IMR-90 (cell line): ENCODE measurements at regions not wholly inside any gene's neighbourhood (a gene's known extent, or its start where the extent isn't known, plus 50 kb on each side); places are given as distances from the start of the nearest gene placed in this dataset.

ENCODE experiments used
- ATAC-seq: fragments of 200-7000 bp; cut with Tn5 transposase; 2 replicates; pipeline ENCODE4 v1.9.1; 2020; ENCODE audit warnings: low read depth, mild to moderate bottlenecking, moderate library complexity
- BruUV-seq: library from RNA; stranded (reverse); fragments of 400-500 nt; replicated peaks from 2 replicates; lab custom pipeline; 2021; lab: Mats Ljungman, UMichigan
- CTCF ChIA-PET: fragments of 300-600 bp; formaldehyde crosslinking; extraction: SDS; loops from one replicate; lab custom pipeline; 2021; ENCODE audit warnings: antibody characterized with exemption; lab: Yijun Ruan, JAX
- POLR2A ChIA-PET: fragments of 300-600 bp; sonication (Branson Sonifier 250); formaldehyde crosslinking; loops from one replicate; lab custom pipeline; 2022; ENCODE audit warnings: antibody characterized with exemption; ENCODE audit not compliant: unreplicated experiment; lab: Charles Lee
- DNase-seq: peaks from one replicate; pipeline ENCODE4 v3.0.0; 2013
- H2AFZ ChIP-seq: replicated peaks from 2 replicates; pipeline ENCODE3; 2013; ENCODE audit warnings: low read length, mild to moderate bottlenecking; ENCODE audit not compliant: poor library complexity
- H2AK5ac ChIP-seq: 2 replicates; pipeline ENCODE4 v1.6.1; 2013; ENCODE audit warnings: low read depth, low read length, inconsistent platforms
- H2AK9ac ChIP-seq: replicated peaks from 2 replicates; pipeline ENCODE3; 2013; ENCODE audit warnings: mild to moderate bottlenecking, low read depth, low read length, moderate library complexity; ENCODE audit not compliant: poor library complexity
- H2BK120ac ChIP-seq: 2 replicates; pipeline ENCODE4 v1.6.1; 2013; ENCODE audit warnings: low read depth, low read length, inconsistent platforms
- H2BK15ac ChIP-seq: 3 replicates; pipeline ENCODE4 v1.6.1; 2013; ENCODE audit warnings: low read depth, low read length, inconsistent platforms
- H2BK20ac ChIP-seq: 2 replicates; pipeline ENCODE4 v1.6.1; 2013; ENCODE audit warnings: low read depth, mild to moderate bottlenecking, inconsistent platforms, low read length, moderate library complexity
- H2BK5ac ChIP-seq: 2 replicates; pipeline ENCODE4 v1.6.1; 2013; ENCODE audit warnings: mild to moderate bottlenecking, low read depth, low read length, inconsistent platforms; ENCODE audit not compliant: poor library complexity, severe bottlenecking
- H3K14ac ChIP-seq: replicated peaks from 2 replicates; pipeline ENCODE4 v1.6.1; 2013; ENCODE audit warnings: low read depth, low read length, inconsistent platforms
- H3K18ac ChIP-seq: 2 replicates; pipeline ENCODE4 v1.6.1; 2013; ENCODE audit warnings: low read depth, low read length, control low read depth
- H3K23ac ChIP-seq: 2 replicates; pipeline ENCODE4 v1.6.1; 2013; ENCODE audit warnings: low read depth, low read length, inconsistent platforms
- H3K27ac ChIP-seq: 2 replicates; pipeline ENCODE4 v1.5.1; 2013; ENCODE audit warnings: mild to moderate bottlenecking, control low read depth, low read length; ENCODE audit not compliant: insufficient read depth
- H3K27me3 ChIP-seq: 2 replicates; pipeline ENCODE4 v1.6.1; 2013; ENCODE audit warnings: low read length; ENCODE audit not compliant: control insufficient read depth, insufficient read depth
- H3K36me3 ChIP-seq: 2 replicates; pipeline ENCODE4 v1.6.1; 2013; ENCODE audit warnings: low read length, mixed read lengths; ENCODE audit not compliant: control insufficient read depth, insufficient read depth
- H3K4ac ChIP-seq: 2 replicates; pipeline ENCODE4 v1.6.1; 2013; ENCODE audit warnings: low read depth, low read length, inconsistent platforms
- H3K4me1 ChIP-seq: 2 replicates; pipeline ENCODE4 v1.6.1; 2013; ENCODE audit warnings: low read length, mixed read lengths; ENCODE audit not compliant: control insufficient read depth, insufficient read depth
- H3K4me2 ChIP-seq: 2 replicates; pipeline ENCODE4 v1.6.1; 2013; ENCODE audit warnings: low read depth, mild to moderate bottlenecking, control low read depth, low read length, moderate library complexity
- H3K4me3 ChIP-seq: 2 replicates; pipeline ENCODE4 v1.5.1; 2013; ENCODE audit warnings: low read depth, mild to moderate bottlenecking, control low read depth, low read length, moderate library complexity; ENCODE audit not compliant: insufficient read depth
- H3K56ac ChIP-seq: 2 replicates; pipeline ENCODE4 v1.6.1; 2013; ENCODE audit warnings: low read length, inconsistent platforms; ENCODE audit not compliant: insufficient read depth; ENCODE audit errors: extremely low read depth
- H3K79me1 ChIP-seq, 2 experiments: 2 replicates each; pipeline ENCODE4 v1.6.1; 2013; ENCODE audit warnings: low read length in 2 of 2, inconsistent platforms in 1 of 2, low read depth in 1 of 2
- H3K9ac ChIP-seq: 2 replicates; pipeline ENCODE4 v1.6.1; 2013; ENCODE audit warnings: low read depth, low read length, control low read depth
- H3K9me1 ChIP-seq: 2 replicates; pipeline ENCODE4 v1.6.1; 2013; ENCODE audit warnings: low read length, inconsistent platforms; ENCODE audit not compliant: insufficient read depth
- H3K9me3 ChIP-seq: 2 replicates; pipeline ENCODE4 v1.6.1; 2013; ENCODE audit warnings: low read length; ENCODE audit not compliant: control insufficient read depth, insufficient read depth
- H4K20me1 ChIP-seq: 2 replicates; pipeline ENCODE4 v1.6.1; 2013; ENCODE audit warnings: low read length, inconsistent platforms; ENCODE audit not compliant: insufficient read depth
- H4K5ac ChIP-seq: 2 replicates; pipeline ENCODE4 v1.6.1; 2013; ENCODE audit warnings: mild to moderate bottlenecking, low read depth, low read length, control low read depth
- H4K8ac ChIP-seq, 2 experiments: 2 replicates each; pipeline ENCODE4 v1.6.1; 2013; ENCODE audit warnings: low read depth in 2 of 2, low read length in 2 of 2, control low read depth in 1 of 2, inconsistent platforms in 1 of 2
- H4K91ac ChIP-seq: 2 replicates; pipeline ENCODE4 v1.6.1; 2013; ENCODE audit warnings: low read depth, low read length, inconsistent platforms; ENCODE audit not compliant: insufficient read depth
- BHLHE40 ChIP-seq: fragments of 150-350 bp; IDR thresholded peaks from 2 replicates; pipeline ENCODE4 v1.6.1; 2016; ENCODE audit warnings: mild to moderate bottlenecking, low read depth, low read length
- WGBS, 2 experiments: methylation state at CpG; one replicate each; pipeline versions ENCODE4 v1.1.5 to v1.1.7; 2013; ENCODE audit warnings: missing lambda C conversion rate in 2 of 2; ENCODE audit not compliant: insufficient read length in 1 of 2; ENCODE audit errors: extremely low coverage in 2 of 2; 5-methylcytosine and 5-hydroxymethylcytosine counted together
- dilution Hi-C: fragments of 300-500 bp; cut with HindIII; formaldehyde crosslinking; loops from one replicate; pipeline ENCODE4 v1.14.3; 2018; ENCODE audit warnings: low sequenced_read_pairs; ENCODE audit not compliant: unreplicated experiment
- in situ Hi-C: fragments of 300-500 bp; cut with MboI; formaldehyde crosslinking; loops from 3 replicates; pipeline ENCODE4 v1.14.3; 2019; ENCODE audit warnings: low sequenced_read_pairs, inconsistent platforms, mixed read lengths
- intact Hi-C: fragments of 100-400 bp; cut with micrococcal nuclease; formaldehyde crosslinking; loops from 2 replicates; pipeline ENCODE4 v1.10.0; 2022

- H3K36me3 ChIP-seq: no peaks in the 10 kb centered on the region
- no peaks in the 10 kb centered on the region for H3K27me3 ChIP-seq
- H2BK5ac ChIP-seq: no peak overlapping the region
- POLR2A ChIA-PET: no interaction called here
- no peaks in the 10 kb centered on the region for H3K9me3 ChIP-seq
- no peak overlapping the region for H2AK5ac ChIP-seq
- no peak overlapping the region for H3K14ac ChIP-seq
- H3K4me2 ChIP-seq: no peak overlapping the region
- H2AK9ac ChIP-seq: no peak overlapping the region
- no peak overlapping the region for H4K91ac ChIP-seq
- CTCF ChIA-PET: no interaction called here
- no peak overlapping the region for H3K4ac ChIP-seq
- H3K23ac ChIP-seq: no peak overlapping the region
- H4K5ac ChIP-seq: no peak overlapping the region
- no peak for TF ChIP-seq BHLHE40
- no peak overlapping the region for H3K9ac ChIP-seq
- no peak overlapping the region for H2BK20ac ChIP-seq
- no peaks in the 10 kb centered on the region for H3K9me1 ChIP-seq
- DNase-seq (no peak), ATAC-seq (no peak)
- H3K27ac ChIP-seq: no peak overlapping the region
- H3K56ac ChIP-seq: no peak overlapping the region
- H2BK120ac ChIP-seq: no peak overlapping the region
- no peaks in the 10 kb centered on the region for H3K79me1 ChIP-seq
- no peak overlapping the region for H2AFZ ChIP-seq
- no peak overlapping the region for H4K8ac ChIP-seq
- H2BK15ac ChIP-seq: no peak overlapping the region
- WGBS, 2 experiments: no CpG with 5 or more reads among the region's 2 CpGs
- no TSS peak for BruUV-seq
- H4K20me1 ChIP-seq: no peaks in the 10 kb centered on the region
- intact Hi-C loops (no loop called here), dilution Hi-C loops (no loop called here), in situ Hi-C loops (no loop called here)
- no peaks in the 10 kb centered on the region for H3K4me1 ChIP-seq
- no peak overlapping the region for H3K18ac ChIP-seq
- H3K4me3 ChIP-seq: no peak overlapping the region
These were observed 2751.1 kb downstream of the ARAP2 start for GRCh38 chr4:33493231-33493630.
